AG04449 (cell line): ENCODE measurements at regions not wholly inside any gene's neighbourhood (a gene's known extent, or its start where the extent isn't known, plus 50 kb on each side); places are given as distances from the start of the nearest gene placed in this dataset.
"Not testable (repeated sequence)": the region's sequence is repeated elsewhere in the genome, so short reads cannot be mapped to it uniquely, and the experiment has no call there.

Source experiments
- CTCF ChIA-PET: fragments of 350-600 bp; formaldehyde crosslinking; extraction: SDS; loops from one replicate; lab custom pipeline; 2021; ENCODE audit warnings: antibody characterized with exemption; lab: Yijun Ruan, JAX
- POLR2A ChIA-PET: fragments of 400-600, 350-600 bp; formaldehyde crosslinking; extraction: SDS; loops from one replicate; lab custom pipeline; 2020; ENCODE audit warnings: antibody characterized with exemption, inconsistent platforms; lab: Yijun Ruan, JAX
- DNase-seq: peaks from one replicate; pipeline ENCODE4 v3.0.0-alpha.2; 2010; ENCODE audit warnings: low read depth, low spot score
- H3K4me3 ChIP-seq: 2 replicates; pipeline ENCODE4 v1.5.1; 2011; ENCODE audit warnings: low read depth, mild to moderate bottlenecking, control low read depth, low read length
- CTCF ChIP-seq: IDR thresholded peaks from one replicate; pipeline ENCODE4 v1.5.1; 2011; ENCODE audit warnings: mild to moderate bottlenecking, moderate library complexity, low read length, control low read depth, inconsistent platforms; ENCODE audit not compliant: insufficient read depth; ENCODE audit errors: missing control alignments

DNA sequence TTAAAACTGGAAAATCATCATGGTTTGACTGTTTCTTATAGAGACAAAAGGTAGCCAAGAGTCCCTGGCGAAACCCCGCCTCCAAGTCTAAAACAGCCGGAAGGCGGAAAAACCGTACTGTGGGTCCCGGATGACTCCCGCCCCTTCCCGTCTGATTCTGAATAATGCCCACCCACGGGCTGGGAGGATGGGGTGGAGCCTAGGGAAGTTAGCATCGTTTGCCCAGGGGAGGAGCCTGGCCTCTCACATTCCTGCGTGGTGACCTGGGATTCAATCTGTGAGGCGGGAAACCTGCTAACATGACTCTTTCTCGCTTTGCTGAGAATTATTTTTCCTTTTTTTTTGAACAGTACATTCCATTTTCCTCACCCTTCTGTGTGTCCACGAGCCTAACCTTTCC is 124.9 kb downstream of the KCNK1 start:
- no peak overlapping the region for H3K4me3 ChIP-seq
- no peak for TF ChIP-seq CTCF
- no peak for DNase-seq
- ChIA-PET CTCF (no interaction called here), POLR2A (no interaction called here)

DNA sequence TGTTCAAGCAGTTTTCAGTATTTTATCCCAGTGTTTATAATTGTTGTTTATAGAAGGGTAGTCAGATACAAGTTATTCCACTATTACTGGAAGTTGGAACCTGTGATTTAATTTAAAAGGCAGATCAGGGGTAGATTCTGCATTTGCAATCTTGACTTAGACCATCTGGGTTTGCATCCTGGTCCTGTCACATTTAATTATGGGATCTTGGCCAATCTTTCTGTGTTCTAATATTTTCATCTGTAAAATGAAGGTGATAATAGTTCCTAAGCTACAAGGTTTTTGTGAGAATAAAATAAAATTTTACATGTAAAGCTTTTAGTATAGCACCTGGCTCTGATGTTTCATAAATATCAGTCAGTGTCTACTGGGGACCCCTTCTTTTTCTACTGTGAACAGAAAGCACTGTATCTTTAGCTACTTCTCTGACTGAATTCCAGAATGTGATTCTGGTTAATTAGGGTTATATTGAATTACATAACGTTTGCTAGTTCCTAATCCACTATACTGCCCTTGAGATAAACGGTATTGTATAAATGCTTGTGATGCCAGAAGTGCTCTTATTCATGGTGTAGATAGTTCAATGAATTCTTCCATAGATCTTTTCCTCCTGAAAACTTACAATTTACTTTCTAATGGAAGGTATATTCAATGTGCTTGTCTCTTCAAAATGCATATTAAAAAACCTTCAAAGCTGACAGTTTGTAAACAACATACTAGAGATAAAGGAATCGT is 131.0 kb downstream of the KCNK1 start:
- H3K4me3 ChIP-seq = no peak overlapping the region
- DNase-seq = no peak
- POLR2A ChIA-PET = no interaction called here
- no peak for TF ChIP-seq CTCF
- CTCF ChIA-PET = no interaction called here

GRCh38 chr1:233750139-233750538 is 136.2 kb downstream of the KCNK1 start:
- no peak overlapping the region for H3K4me3 ChIP-seq
- CTCF ChIA-PET = no interaction called here
- DNase-seq = no peak
- POLR2A ChIA-PET = no interaction called here
- TF ChIP-seq CTCF = no peak

- no peak for TF ChIP-seq CTCF
- ChIA-PET CTCF (no interaction called here), POLR2A (no interaction called here)
- no peak overlapping the region for H3K4me3 ChIP-seq
- DNase-seq = no peak
Measured at GRCh38 chr1:233759665-233760064, 144.8 kb upstream of the SLC35F3 start.

GRCh38 chr1:233764304-233764703 is 140.2 kb upstream of the SLC35F3 start:
- POLR2A ChIA-PET, DNase-seq, CTCF ChIA-PET, H3K4me3 ChIP-seq: not testable (repeated sequence)

DNA sequence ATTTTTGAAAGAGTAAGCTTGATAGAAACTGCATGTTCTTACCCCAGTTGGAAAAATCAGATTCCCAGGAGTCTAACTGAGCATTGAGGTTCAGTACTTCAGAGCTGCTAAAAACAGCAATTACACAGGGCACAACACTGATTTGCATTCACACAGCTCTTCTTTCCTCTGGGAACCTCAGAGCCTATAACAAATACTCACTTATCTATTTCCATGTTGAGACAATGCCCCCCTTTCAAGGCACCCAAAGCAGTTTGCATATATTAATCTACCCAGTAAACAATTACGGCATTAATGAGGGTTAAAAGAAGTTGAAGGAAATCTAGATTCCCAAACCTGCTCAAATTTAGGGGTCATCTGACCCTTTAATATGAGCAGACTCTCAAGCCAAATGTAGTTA is 126.9 kb upstream of the SLC35F3 start:
- ChIA-PET CTCF (no interaction called here), POLR2A (no interaction called here)
- DNase-seq = no peak
- no peak overlapping the region for H3K4me3 ChIP-seq
- TF ChIP-seq CTCF = no peak

- ChIA-PET POLR2A (no interaction called here), CTCF (no interaction called here)
- no peak overlapping the region for H3K4me3 ChIP-seq
- DNase-seq = no peak
- no peak for TF ChIP-seq CTCF
Measured at GRCh38 chr1:233780049-233780448, 124.4 kb upstream of the SLC35F3 start.
